ENCODE measurements at regions not wholly inside any gene's neighbourhood (a gene's known extent, or its start where the extent isn't known, plus 50 kb on each side); places are given as distances from the start of the nearest gene placed in this dataset.

DNA sequence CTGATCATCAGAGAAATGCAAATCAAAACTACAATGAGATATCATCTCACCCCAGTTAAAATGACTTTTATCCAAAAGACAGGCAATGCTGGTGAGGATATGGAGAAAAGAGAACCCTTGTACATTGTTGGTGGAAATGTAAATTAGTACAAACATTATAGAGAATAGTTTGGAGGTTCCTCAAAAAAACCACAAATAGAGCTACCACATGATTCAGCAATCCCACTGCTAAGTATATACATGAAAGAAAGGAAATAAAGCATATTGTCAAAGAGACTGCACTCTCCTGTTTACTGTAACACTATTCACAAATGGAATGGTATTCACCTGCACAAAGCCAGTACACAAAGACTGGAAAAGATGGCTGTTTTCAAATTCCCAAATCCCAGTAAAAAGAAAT, 1233.7 kb downstream of the PCDH17 start:
- no peaks in the 10 kb centered on the region for H3K9me3 ChIP-seq
- no peak overlapping the region for H3K27ac ChIP-seq
- H3K4me3 ChIP-seq = no peak overlapping the region
- no peaks in the 10 kb centered on the region for H3K27me3 ChIP-seq (ENCODE audit: insufficient read depth in 3 of 3, low read length in 2 of 3)
- no peak for DNase-seq
- no peaks in the 10 kb centered on the region for H3K4me1 ChIP-seq
- no peaks in the 10 kb centered on the region for H3K36me3 ChIP-seq (ENCODE audit: insufficient read depth in 1 of 2, low read depth in 1 of 2)
- intact Hi-C loops (cut with DNase I) = no loop called here
- ATAC-seq = no peak
- no peak for TF ChIP-seq CTCF (IDR thresholded peaks at IDR 0.05)

GRCh38 chr13:58869566-58869965, 1238.0 kb downstream of the PCDH17 start:
- Histone ChIP-seq H3K9me3 (no peaks in the 10 kb centered on the region), H3K27me3 (ENCODE audit: insufficient read depth in 3 of 3, low read length in 2 of 3) (no peaks in the 10 kb centered on the region), H3K27ac (no peak overlapping the region), H3K4me1 (no peaks in the 10 kb centered on the region), H3K36me3 (ENCODE audit: insufficient read depth in 1 of 2, low read depth in 1 of 2) (no peaks in the 10 kb centered on the region), H3K4me3 (no peak overlapping the region)
- no peak for TF ChIP-seq CTCF (IDR thresholded peaks at IDR 0.05)
- intact Hi-C loops (cut with DNase I) = no loop called here
- 89 to 97% (median 94%) methylated on average over 1 of the region's 1 CpG for WGBS, 3 donors
- DNase-seq (no peak), ATAC-seq (no peak)

DNA sequence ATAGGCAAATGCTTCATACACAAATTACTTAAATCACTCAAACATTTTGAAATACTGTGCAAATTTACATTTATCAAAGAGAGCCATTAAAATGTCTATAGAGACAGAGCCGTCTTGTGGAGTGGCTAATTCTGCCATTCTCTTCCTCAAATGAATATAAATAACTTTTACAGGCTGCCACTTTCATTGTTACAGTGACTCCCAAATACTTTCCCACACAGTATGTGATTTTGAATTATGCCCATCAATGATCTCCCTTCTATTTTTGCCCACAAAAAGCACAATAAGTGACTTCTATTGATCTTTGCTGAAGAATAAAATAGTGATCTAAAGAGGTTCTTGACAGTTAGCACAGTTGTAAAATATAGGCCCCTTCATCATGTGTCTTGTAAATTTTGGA, 1244.9 kb downstream of the PCDH17 start:
- no peak for TF ChIP-seq CTCF (IDR thresholded peaks at IDR 0.05)
- intact Hi-C loops (cut with DNase I) = no loop called here

GRCh38 chr13:58879114-58879513, 1247.6 kb downstream of the PCDH17 start:
- ATAC-seq = no peak
- intact Hi-C loops (cut with DNase I) = no loop called here
- no peak for TF ChIP-seq CTCF (IDR thresholded peaks at IDR 0.05)

More for the DNA sequence above, 1244.9 kb downstream of the PCDH17 start:
- no peaks in the 10 kb centered on the region for H3K27me3 ChIP-seq (ENCODE audit: insufficient read depth in 3 of 3, low read length in 2 of 3)
- no peak overlapping the region for H3K27ac ChIP-seq
- WGBS, 3 donors = 57 to 74% (median 67%) methylated on average over 1 of the region's 1 CpG
- ATAC-seq (no peak), DNase-seq (no peak)
- no peaks in the 10 kb centered on the region for H3K4me1 ChIP-seq
- no peak overlapping the region for H3K4me3 ChIP-seq
- no peaks in the 10 kb centered on the region for H3K9me3 ChIP-seq
- H3K36me3 ChIP-seq (ENCODE audit: insufficient read depth in 1 of 2, low read depth in 1 of 2) = no peaks in the 10 kb centered on the region

GRCh38 chr13:58882516-58882915, 1251.0 kb downstream of the PCDH17 start:
- no peaks in the 10 kb centered on the region for H3K4me1 ChIP-seq
- no peaks in the 10 kb centered on the region for H3K36me3 ChIP-seq (ENCODE audit: insufficient read depth in 1 of 2, low read depth in 1 of 2)
- no peak overlapping the region for H3K27ac ChIP-seq
- DNase-seq (no peak), ATAC-seq (no peak)
- no peak overlapping the region for H3K4me3 ChIP-seq
- H3K9me3 ChIP-seq = no peaks in the 10 kb centered on the region
- intact Hi-C loops (cut with DNase I) = no loop called here
- no peak for TF ChIP-seq CTCF (IDR thresholded peaks at IDR 0.05)
- 52 to 58% (median 55%) methylated on average over 4 of the region's 4 CpGs for WGBS, 3 donors
- H3K27me3 ChIP-seq (ENCODE audit: insufficient read depth in 3 of 3, low read length in 2 of 3) = no peaks in the 10 kb centered on the region

More at GRCh38 chr13:58879114-58879513, 1247.6 kb downstream of the PCDH17 start:
- Histone ChIP-seq H3K27ac (no peak overlapping the region), H3K4me3 (no peak overlapping the region), H3K9me3 (no peaks in the 10 kb centered on the region), H3K4me1 (no peaks in the 10 kb centered on the region), H3K36me3 (ENCODE audit: insufficient read depth in 1 of 2, low read depth in 1 of 2) (no peaks in the 10 kb centered on the region), H3K27me3 (ENCODE audit: insufficient read depth in 3 of 3, low read length in 2 of 3) (no peaks in the 10 kb centered on the region)
- no peak for DNase-seq

Data from psoas muscle (tissue), 7 donors.